Right kidney (tissue), 1 donor: ENCODE measurements at regions not wholly inside any gene's neighbourhood (a gene's known extent, or its start where the extent isn't known, plus 50 kb on each side); places are given as distances from the start of the nearest gene placed in this dataset.
"Not testable (repeated sequence)": the region's sequence is repeated elsewhere in the genome, so short reads cannot be mapped to it uniquely, and the experiment has no call there.

ENCODE experiments used
- DNase-seq: peaks from one replicate; pipeline ENCODE4 v3.0.0-alpha.2; 2016

- no peak for DNase-seq
Measured at GRCh38 chr14:87815121-87815520, 177.9 kb downstream of the GALC start.

GRCh38 chr14:87813686-87814085 lies 179.3 kb downstream of the GALC start:
- DNase-seq = no peak

- no peak for DNase-seq
Measured at GRCh38 chr14:87813211-87813610, 179.8 kb downstream of the GALC start.

GRCh38 chr14:87811246-87811645 lies 181.7 kb downstream of the GALC start:
- DNase-seq = no peak

GRCh38 chr14:87810711-87811110 lies 182.3 kb downstream of the GALC start:
- DNase-seq = no peak

- DNase-seq = no peak
Measured at GRCh38 chr14:87809261-87809660, 183.7 kb downstream of the GALC start.

- DNase-seq = no peak
Measured at GRCh38 chr14:87805315-87805723, 187.7 kb downstream of the GALC start.

GRCh38 chr14:87800216-87800615 lies 192.8 kb downstream of the GALC start:
- no peak for DNase-seq

- DNase-seq = no peak
Measured at GRCh38 chr14:87799400-87799799, 193.6 kb downstream of the GALC start.

GRCh38 chr14:87797001-87797400 lies 196.0 kb downstream of the GALC start:
- DNase-seq = no peak

GRCh38 chr14:87794561-87794960 lies 198.4 kb downstream of the GALC start:
- no peak for DNase-seq

- DNase-seq = no peak
Measured at GRCh38 chr14:87785897-87786296, 207.1 kb downstream of the GALC start.

- DNase-seq = no peak
Measured at GRCh38 chr14:87784386-87784785, 208.6 kb downstream of the GALC start.

GRCh38 chr14:87783071-87783470 lies 209.9 kb downstream of the GALC start:
- no peak for DNase-seq

- no peak for DNase-seq
Measured at GRCh38 chr14:87772854-87773253, 220.1 kb downstream of the GALC start.

- DNase-seq = no peak
Measured at GRCh38 chr14:87767567-87767901, 225.4 kb downstream of the GALC start.

- DNase-seq = no peak
Measured at GRCh38 chr14:87758876-87759275, 234.1 kb downstream of the GALC start.

- DNase-seq = no peak
Measured at GRCh38 chr14:87756661-87757060, 236.3 kb downstream of the GALC start.

- DNase-seq = no peak
Measured at GRCh38 chr14:87754520-87755223, 238.3 kb downstream of the GALC start.

GRCh38 chr14:87748558-87748957 lies 244.4 kb downstream of the GALC start:
- no peak for DNase-seq

- no peak for DNase-seq
Measured at GRCh38 chr14:87745507-87746118, 247.4 kb downstream of the GALC start.

- DNase-seq = not testable (repeated sequence)
Measured at GRCh38 chr14:87734577-87735360, 258.2 kb downstream of the GALC start.

- not testable (repeated sequence) for DNase-seq
Measured at GRCh38 chr14:87733115-87733514, 259.9 kb downstream of the GALC start.

GRCh38 chr14:87732562-87732961 lies 260.4 kb downstream of the GALC start:
- no peak for DNase-seq
